Breast epithelium (tissue), 3 donors: ENCODE measurements at regions not wholly inside any gene's neighbourhood (a gene's known extent, or its start where the extent isn't known, plus 50 kb on each side); places are given as distances from the start of the nearest gene placed in this dataset.

Experiments used
- POLR2A ChIP-seq: fragments of 450-650 bp; IDR thresholded peaks from one replicate; pipeline ENCODE4 v1.6.1; 2016; ENCODE audit warnings: antibody characterized with exemption, mild to moderate bottlenecking, moderate library complexity
- POLR2AphosphoS5 ChIP-seq, 3 donors: sonication (generic); formaldehyde crosslinking; IDR thresholded peaks; one replicate each; pipeline ENCODE4 v1.6.1; 2017; ENCODE audit warnings: antibody characterized with exemption in 3 of 3
- TF ChIP-seq, protein P1 (sequence below), 3 donors: fragments of 450-650 bp; IDR thresholded peaks; one replicate each; pipeline ENCODE4 v1.5.1; 2016 to 2017; ENCODE audit warnings: antibody characterized with exemption in 3 of 3, mild to moderate bottlenecking in 3 of 3, moderate library complexity in 3 of 3

DNA sequence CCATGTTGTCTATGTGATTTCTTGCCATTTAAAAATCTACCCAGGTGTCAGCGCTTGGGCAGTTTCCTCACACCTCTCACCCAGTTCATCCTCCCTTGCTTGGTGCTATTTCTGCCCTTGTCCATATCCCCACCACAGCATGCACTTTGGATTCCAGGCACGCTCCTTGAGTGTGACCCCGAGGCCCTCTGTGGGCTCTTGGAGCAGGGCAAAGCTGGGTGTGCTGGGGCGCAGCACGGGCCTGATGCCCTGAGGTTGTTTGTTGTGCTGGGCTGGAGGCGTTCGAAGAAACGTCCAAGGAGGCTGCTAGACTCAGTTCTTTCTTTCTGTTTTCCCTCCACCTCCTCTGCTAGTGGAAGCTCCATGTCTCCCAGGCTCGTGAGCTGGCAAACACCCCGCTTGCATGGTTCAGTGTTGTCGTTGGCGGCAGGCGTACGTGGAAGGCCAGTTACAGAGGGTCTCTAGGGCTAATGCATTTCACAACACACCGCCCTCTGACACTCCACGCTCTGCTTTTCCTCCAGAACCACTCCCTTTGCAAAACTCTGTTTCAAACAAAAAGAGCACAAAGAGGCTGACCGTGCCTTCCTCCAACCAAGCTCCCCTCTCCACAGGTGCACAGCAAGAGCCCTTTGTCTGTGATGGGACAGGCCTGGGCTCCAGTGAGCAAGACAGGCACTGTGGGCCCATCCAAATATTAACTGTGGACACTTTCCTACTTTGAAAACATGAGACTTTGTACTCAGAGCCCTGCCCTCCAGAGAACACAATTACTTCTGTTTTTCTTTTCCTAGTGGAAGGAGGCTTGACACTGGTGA lies 117.7 kb upstream of the GJB6 start:
- TF ChIP-seq, protein P1, sequence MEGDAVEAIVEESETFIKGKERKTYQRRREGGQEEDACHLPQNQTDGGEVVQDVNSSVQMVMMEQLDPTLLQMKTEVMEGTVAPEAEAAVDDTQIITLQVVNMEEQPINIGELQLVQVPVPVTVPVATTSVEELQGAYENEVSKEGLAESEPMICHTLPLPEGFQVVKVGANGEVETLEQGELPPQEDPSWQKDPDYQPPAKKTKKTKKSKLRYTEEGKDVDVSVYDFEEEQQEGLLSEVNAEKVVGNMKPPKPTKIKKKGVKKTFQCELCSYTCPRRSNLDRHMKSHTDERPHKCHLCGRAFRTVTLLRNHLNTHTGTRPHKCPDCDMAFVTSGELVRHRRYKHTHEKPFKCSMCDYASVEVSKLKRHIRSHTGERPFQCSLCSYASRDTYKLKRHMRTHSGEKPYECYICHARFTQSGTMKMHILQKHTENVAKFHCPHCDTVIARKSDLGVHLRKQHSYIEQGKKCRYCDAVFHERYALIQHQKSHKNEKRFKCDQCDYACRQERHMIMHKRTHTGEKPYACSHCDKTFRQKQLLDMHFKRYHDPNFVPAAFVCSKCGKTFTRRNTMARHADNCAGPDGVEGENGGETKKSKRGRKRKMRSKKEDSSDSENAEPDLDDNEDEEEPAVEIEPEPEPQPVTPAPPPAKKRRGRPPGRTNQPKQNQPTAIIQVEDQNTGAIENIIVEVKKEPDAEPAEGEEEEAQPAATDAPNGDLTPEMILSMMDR (IDR thresholded peaks at IDR 0.05), result no peak
- no peak for TF ChIP-seq POLR2A
- no peak for TF ChIP-seq POLR2AphosphoS5 (IDR thresholded peaks at IDR 0.05)
